ENCODE measurements at regions not wholly inside any gene's neighbourhood (a gene's known extent, or its start where the extent isn't known, plus 50 kb on each side); places are given as distances from the start of the nearest gene placed in this dataset.

DNA sequence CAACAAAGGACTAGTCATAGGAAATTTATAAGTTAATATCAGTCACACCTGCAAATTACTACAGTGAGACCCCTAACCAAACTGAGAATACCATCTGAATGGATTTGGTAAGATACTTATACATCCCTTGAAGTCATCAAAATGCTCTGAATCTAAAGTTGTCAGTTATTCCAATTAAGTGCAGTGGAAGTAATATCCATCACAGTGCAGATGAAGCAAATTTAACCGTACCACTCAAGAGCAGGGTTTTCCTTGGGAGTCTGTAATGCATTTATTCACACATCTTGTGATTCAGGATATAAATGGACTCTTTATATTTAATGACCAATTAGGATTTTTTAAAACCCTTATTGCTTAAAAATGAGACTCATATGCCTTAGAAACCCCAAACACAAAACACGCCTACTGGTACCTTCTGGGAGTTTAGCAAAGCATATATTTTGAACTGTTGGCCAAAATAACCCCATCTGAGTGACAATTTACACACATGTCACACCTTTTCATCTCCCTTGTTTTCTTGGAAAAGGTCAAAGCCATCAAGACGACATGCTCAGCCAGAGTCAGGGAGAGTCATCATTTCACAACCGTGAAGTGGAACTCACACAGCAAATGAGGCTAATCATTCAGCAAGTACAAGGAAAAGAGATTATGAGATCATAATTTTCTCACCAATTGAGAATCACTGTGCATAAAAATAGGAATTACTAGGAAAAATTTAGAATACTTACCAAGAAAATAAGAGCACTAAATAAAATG is 303.7 kb downstream of the HNRNPD start:
- TF ChIP-seq, protein P1, sequence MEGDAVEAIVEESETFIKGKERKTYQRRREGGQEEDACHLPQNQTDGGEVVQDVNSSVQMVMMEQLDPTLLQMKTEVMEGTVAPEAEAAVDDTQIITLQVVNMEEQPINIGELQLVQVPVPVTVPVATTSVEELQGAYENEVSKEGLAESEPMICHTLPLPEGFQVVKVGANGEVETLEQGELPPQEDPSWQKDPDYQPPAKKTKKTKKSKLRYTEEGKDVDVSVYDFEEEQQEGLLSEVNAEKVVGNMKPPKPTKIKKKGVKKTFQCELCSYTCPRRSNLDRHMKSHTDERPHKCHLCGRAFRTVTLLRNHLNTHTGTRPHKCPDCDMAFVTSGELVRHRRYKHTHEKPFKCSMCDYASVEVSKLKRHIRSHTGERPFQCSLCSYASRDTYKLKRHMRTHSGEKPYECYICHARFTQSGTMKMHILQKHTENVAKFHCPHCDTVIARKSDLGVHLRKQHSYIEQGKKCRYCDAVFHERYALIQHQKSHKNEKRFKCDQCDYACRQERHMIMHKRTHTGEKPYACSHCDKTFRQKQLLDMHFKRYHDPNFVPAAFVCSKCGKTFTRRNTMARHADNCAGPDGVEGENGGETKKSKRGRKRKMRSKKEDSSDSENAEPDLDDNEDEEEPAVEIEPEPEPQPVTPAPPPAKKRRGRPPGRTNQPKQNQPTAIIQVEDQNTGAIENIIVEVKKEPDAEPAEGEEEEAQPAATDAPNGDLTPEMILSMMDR (IDR thresholded peaks at IDR 0.05) = no peak
- no peak for TF ChIP-seq EZH2 (IDR thresholded peaks at IDR 0.05; ENCODE audit: borderline replicate concordance, insufficient read depth, low read depth, low read length, poor library complexity, severe bottlenecking)
